Suppressor macrophage (primary cell): ENCODE measurements at regions not wholly inside any gene's neighbourhood (a gene's known extent, or its start where the extent isn't known, plus 50 kb on each side); places are given as distances from the start of the nearest gene placed in this dataset.
A peak's percentile ranks its signal among the peaks of the same experiment; 100 is the strongest.
"Not testable (repeated sequence)": the region's sequence is repeated elsewhere in the genome, so short reads cannot be mapped to it uniquely, and the experiment has no call there.

Source experiments
- DNase-seq, 4 experiments: peaks; one replicate each; pipeline ENCODE4 v3.0.0-alpha.2; 2020 to 2022

- DNase-seq, result no peak
These were observed 91.9 kb downstream of the FCRL5 start for GRCh38 chr1:157460381-157460780.

- DNase-seq, result no peak
These were observed 95.0 kb downstream of the FCRL5 start for GRCh38 chr1:157457279-157457678.

GRCh38 chr1:157455318-157455717 is 97.0 kb downstream of the FCRL5 start:
- DNase-seq, result no peak

- no peak for DNase-seq
These were observed 102.2 kb downstream of the FCRL5 start for GRCh38 chr1:157450106-157450505.

- DNase-seq, result no peak
These were observed 103.7 kb downstream of the FCRL5 start for GRCh38 chr1:157448636-157449035.

- DNase-seq, result not testable (repeated sequence)
These were observed 106.0 kb downstream of the FCRL5 start for GRCh38 chr1:157446356-157446755.

- not testable (repeated sequence) for DNase-seq
These were observed 106.6 kb downstream of the FCRL5 start for GRCh38 chr1:157445616-157446140.

GRCh38 chr1:157442065-157442464 is 110.2 kb downstream of the FCRL5 start:
- no peak for DNase-seq

GRCh38 chr1:157439302-157439954 is 112.9 kb downstream of the FCRL5 start:
- no peak for DNase-seq

GRCh38 chr1:157438613-157439012 is 113.7 kb downstream of the FCRL5 start:
- DNase-seq, result no peak

GRCh38 chr1:157438146-157438545 is 114.2 kb downstream of the FCRL5 start:
- peak; percentile 35 to 60 (median 46) for DNase-seq

GRCh38 chr1:157437296-157437695 is 115.0 kb downstream of the FCRL5 start:
- peak; percentile 81 to 91 (median 88) for DNase-seq

- DNase-seq, result no peak
These were observed 120.6 kb downstream of the FCRL5 start for GRCh38 chr1:157431751-157432150.

GRCh38 chr1:157429601-157430240 is 122.6 kb downstream of the FCRL5 start:
- no peak for DNase-seq

- DNase-seq, result not testable (repeated sequence)
These were observed 128.6 kb downstream of the FCRL5 start for GRCh38 chr1:157423764-157424163.

- DNase-seq, result no peak
These were observed 132.3 kb downstream of the FCRL5 start for GRCh38 chr1:157419845-157420542.

GRCh38 chr1:157418659-157419058 is 133.7 kb downstream of the FCRL5 start:
- no peak for DNase-seq

- no peak for DNase-seq
These were observed 134.1 kb downstream of the FCRL5 start for GRCh38 chr1:157418231-157418630.

GRCh38 chr1:157415661-157416060 is 136.7 kb downstream of the FCRL5 start:
- DNase-seq, result no peak

GRCh38 chr1:157412308-157412707 is 140.0 kb downstream of the FCRL5 start:
- DNase-seq, result no peak

GRCh38 chr1:157411769-157412168 is 140.5 kb downstream of the FCRL5 start:
- DNase-seq, result no peak

- DNase-seq, result no peak
These were observed 141.3 kb downstream of the FCRL5 start for GRCh38 chr1:157411064-157411463.

- DNase-seq, result no peak
These were observed 141.9 kb downstream of the FCRL5 start for GRCh38 chr1:157410457-157410856.

GRCh38 chr1:157409927-157410326 is 142.4 kb downstream of the FCRL5 start:
- DNase-seq, result no peak
